ENCODE measurements at regions not wholly inside any gene's neighbourhood (a gene's known extent, or its start where the extent isn't known, plus 50 kb on each side); places are given as distances from the start of the nearest gene placed in this dataset.

GRCh38 chr4:130486186-130486585, 1390.2 kb downstream of the C4orf33 start:
- TF ChIP-seq CTCF (IDR thresholded peaks at IDR 0.05) (no peak), POLR2AphosphoS5 (IDR thresholded peaks at IDR 0.05) (no peak), POLR2A (IDR thresholded peaks at IDR 0.05) (no peak)
